ENCODE measurements at regions not wholly inside any gene's neighbourhood (a gene's known extent, or its start where the extent isn't known, plus 50 kb on each side); places are given as distances from the start of the nearest gene placed in this dataset.

DNA sequence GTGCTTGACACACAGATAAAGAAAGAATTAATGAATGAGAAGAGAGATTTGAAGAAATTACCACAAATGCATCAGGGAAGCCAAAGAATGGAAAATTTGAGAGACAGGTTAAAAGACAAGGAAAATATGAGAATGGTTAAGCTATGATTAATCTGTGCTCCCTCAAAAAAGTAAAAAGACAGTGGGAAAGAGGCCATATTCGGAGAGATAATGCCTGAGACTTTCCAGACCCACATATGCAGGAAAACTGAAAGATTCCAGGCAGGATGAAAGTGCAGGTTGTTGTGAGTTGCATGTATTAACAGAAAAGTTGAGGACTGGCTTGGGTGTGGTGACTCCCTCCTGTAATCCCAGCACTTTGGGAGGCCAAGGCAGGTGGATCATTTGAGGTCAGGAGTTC lies 302.3 kb downstream of the UACA start:
- Mint-ChIP-seq H3K27ac (no peak overlapping the region), H3K4me1 (peaks cover 26% of the 10 kb centered on the region), H3K36me3 (peaks cover 5% of the 10 kb centered on the region), H3K9me3 (no peaks in the 10 kb centered on the region), H3K4me3 (no peak overlapping the region)
- ATAC-seq (no peak), DNase-seq (ENCODE audit: low spot score in 2 of 2) (no peak)

DNA sequence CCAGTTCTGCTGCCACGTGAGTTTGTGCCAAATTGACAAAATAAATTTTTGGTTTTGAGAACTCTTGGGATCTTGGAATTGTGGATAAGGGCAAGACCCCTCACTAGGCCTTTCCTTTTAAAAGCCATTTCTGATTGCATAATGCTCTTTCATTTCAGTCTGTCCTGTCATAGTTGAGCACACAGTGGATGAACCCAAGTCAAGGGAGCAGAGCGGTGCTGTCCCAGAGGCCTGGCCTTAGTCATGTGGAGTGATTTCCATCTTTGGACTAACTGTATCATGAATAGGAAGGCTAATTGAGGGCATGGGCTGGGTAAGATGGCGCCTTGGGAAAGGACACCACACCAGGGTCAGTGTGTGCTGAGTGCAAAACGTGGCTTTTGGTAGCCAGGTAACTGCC lies 304.0 kb downstream of the UACA start:
- Mint-ChIP-seq H3K36me3 (peaks cover 5% of the 10 kb centered on the region), H3K27ac (no peak overlapping the region), H3K4me1 (peaks cover 26% of the 10 kb centered on the region), H3K9me3 (no peaks in the 10 kb centered on the region), H3K4me3 (no peak overlapping the region)
- DNase-seq (ENCODE audit: low spot score in 2 of 2) (no peak), ATAC-seq (no peak)

DNA sequence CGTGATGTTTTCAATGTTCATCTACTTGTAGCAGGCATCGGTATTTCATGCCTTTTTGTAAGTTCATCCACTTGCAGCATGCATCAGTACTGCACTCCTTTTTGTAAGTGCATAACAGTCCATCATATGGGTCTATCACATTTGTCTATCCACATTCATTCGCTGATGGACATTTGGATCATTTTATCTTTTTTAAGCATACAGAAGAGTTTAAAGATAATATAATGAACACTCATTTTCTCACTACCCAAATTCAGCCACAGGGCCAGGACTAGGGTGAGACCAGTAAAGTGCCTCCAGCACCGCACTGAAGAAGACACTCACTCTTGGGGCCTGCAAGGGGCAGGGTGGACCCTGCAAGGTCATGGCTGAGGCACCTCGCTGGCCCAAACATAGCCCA lies 309.6 kb downstream of the UACA start:
- ATAC-seq = no peak
- H3K4me1 Mint-ChIP-seq = peaks cover 27% of the 10 kb centered on the region
- DNase-seq (ENCODE audit: low spot score in 2 of 2) = no peak
- no peak overlapping the region for H3K27ac Mint-ChIP-seq
- no peak overlapping the region for H3K4me3 Mint-ChIP-seq
- no peaks in the 10 kb centered on the region for H3K36me3 Mint-ChIP-seq
- H3K9me3 Mint-ChIP-seq = no peaks in the 10 kb centered on the region

DNA sequence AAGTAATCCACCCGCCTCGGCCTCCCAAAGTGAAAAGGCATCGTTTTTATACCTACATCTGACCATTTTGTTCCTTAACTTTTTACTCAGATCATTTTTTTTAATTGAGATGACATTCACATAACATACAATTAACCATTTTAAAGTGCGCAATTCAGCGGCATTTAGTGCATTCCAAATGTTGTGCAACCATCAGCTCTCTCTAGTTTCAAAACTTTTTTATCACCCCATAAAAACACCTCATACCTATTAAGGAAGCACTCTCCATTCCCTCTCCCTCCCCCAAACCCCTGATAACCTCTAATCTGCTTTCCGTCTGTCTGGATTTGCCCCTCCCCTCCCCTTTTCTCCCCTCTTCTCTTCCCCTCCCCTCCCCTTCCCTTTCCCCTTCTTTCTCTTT lies 310.1 kb downstream of the UACA start:
- Mint-ChIP-seq H3K4me3 (no peak overlapping the region), H3K27ac (no peak overlapping the region), H3K9me3 (no peaks in the 10 kb centered on the region), H3K36me3 (peaks cover 1% of the 10 kb centered on the region), H3K4me1 (peaks cover 32% of the 10 kb centered on the region)
- ATAC-seq (no peak), DNase-seq (ENCODE audit: low spot score in 2 of 2) (no peak)

DNA sequence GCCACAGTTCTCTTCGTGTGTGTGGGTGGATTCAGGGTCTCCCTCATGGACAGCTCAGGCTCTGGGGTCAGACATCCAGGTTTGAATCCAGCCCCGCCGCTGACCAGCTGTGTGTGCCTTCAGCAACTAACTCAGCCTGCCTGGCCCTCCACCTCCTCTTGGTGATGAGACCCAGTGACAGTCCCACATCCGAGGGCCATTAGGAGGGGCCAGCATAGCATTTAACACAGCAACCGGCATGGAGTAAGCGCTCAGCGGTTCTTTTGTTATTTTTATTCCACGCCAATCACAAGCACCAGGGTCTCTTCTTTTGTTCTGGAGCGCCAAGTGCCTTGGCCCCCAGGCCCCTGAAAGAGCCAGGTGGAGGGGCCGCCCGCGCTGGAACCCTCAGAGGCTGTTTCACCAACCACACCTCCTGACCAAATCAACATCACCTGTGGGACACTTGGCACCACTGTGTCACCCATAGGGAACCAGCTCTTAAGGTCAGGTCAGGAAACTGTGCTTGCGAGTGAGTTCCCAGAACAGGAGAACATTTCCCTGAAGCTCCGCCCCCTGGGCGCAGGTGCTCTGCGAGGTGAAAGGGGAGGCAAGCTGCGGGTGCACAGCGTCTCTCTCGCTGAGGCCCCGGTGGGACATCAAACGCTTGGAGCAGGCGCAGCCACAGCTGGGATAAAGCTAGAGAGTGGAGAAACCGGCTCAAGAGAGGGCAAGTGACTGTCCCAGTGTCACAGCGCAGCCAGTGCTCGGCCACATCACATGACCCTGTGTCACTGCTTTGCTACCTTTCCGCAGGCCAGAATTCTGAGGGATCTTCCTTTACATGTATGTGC lies 311.3 kb downstream of the UACA start:
- ATAC-seq = peak; percentile 24
- H3K36me3 Mint-ChIP-seq = peaks cover 5% of the 10 kb centered on the region
- no peak for DNase-seq (ENCODE audit: low spot score in 2 of 2)
- H3K4me3 Mint-ChIP-seq = no peak overlapping the region
- no peak overlapping the region for H3K27ac Mint-ChIP-seq
- H3K9me3 Mint-ChIP-seq = no peaks in the 10 kb centered on the region
- H3K4me1 Mint-ChIP-seq = peaks cover 44% of the 10 kb centered on the region

DNA sequence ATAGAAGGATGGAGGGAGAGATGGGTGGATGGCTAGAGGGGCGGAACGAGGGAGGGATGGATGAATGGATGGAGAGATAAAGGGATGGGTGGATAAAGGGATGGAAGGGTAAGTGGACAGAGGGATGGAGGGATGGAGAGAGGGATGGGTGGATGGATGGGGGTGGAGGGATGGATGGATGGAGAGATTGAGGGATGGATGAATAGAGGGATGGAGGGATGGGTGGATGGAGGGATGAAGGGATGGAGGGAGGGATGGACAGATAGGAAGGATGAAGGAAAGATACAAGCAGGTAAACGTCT lies 313.3 kb downstream of the UACA start:
- ATAC-seq = no peak
- DNase-seq (ENCODE audit: low spot score in 2 of 2) = no peak
- peaks cover 5% of the 10 kb centered on the region for H3K36me3 Mint-ChIP-seq
- peaks cover 44% of the 10 kb centered on the region for H3K4me1 Mint-ChIP-seq
- H3K9me3 Mint-ChIP-seq = no peaks in the 10 kb centered on the region
- no peak overlapping the region for H3K4me3 Mint-ChIP-seq
- no peak overlapping the region for H3K27ac Mint-ChIP-seq

DNA sequence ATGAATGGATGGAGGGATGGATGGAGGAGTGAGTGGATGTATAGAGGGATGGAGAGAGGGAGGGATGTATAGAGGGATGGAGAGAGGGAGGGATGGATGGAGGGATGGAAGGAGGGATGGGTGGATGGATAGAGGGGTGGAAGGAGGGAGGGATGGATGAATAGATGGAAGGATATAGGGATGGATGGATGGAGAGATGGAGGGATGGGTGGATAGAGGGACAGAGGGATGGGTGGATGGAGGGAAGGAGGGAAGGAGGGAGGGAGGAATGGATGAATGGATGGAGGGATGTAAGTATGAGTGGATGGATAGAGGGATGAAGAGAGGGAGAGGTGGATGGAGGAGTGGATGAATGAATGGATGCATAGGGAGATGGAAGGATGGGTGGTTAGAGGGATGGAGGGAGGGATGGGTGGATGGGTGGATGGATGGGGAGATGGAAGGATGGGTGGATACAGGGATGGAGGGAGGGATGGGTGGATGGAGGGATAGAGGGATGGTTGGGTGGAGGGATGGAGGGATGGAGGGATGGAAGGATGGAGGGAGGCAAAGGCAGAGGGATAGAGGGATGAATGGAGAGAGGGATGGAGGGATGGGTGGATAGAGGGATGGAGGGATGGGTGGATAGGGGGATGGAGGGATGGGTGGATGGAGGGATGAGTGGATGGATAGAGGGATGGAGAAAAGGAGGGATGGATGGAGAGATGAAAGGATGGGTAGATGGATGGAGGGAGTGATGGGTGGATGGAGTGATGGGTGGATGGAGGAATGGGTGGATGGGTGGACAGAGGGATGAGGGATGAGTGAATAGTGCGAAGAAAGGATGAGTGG lies 313.8 kb downstream of the UACA start:
- no peak for DNase-seq (ENCODE audit: low spot score in 2 of 2)
- no peak overlapping the region for H3K27ac Mint-ChIP-seq

DNA sequence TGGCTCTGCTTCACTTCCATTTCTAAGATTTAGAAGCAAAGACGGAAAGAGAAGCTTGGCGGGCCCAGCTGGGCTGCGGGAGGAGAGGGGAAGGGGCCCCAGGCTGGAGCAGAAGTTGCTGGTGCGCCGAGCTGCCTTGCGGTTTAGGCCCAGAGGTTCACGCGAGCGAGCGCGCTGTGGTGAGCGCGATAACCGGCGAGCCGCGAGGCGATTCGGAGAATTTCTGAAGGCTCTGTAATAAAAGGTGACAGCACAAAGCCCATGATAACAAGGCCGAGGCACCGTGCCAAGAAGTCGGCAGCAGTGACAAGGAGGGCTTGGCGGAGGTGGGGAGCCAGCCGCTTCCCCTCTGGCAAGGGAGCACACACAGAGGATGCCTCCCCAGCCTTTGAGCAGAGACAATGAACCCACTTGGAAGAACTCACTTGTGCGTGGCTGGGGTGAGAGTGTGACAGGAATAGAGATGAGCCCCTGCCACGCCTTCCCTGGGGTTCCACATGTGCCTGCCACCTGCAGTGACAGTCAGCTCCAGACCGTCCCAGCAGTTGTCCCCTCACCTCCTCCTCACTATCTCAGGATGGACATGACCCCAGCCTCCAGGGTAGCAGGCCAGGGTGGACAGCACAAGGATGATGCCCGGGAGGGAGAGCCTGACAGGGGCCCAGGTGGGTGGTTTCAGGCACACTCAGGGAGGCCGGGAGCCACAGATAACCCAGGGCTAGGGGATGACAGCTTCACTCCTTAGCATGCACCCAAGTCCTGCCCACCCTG lies 315.2 kb downstream of the UACA start:
- Mint-ChIP-seq H3K27ac (peak overlapping the region; percentile 3), H3K4me3 (peak overlapping the region; percentile 54), H3K4me1 (peaks cover 44% of the 10 kb centered on the region), H3K9me3 (no peaks in the 10 kb centered on the region), H3K36me3 (peaks cover 5% of the 10 kb centered on the region)
- DNase-seq (ENCODE audit: low spot score in 2 of 2) = peak in 1 of 2 donors; percentile 16
- peak; percentile 74 for ATAC-seq

More for the DNA sequence above, 313.8 kb downstream of the UACA start:
- no peak for ATAC-seq
- peaks cover 5% of the 10 kb centered on the region for H3K36me3 Mint-ChIP-seq
- no peak overlapping the region for H3K4me3 Mint-ChIP-seq
- H3K4me1 Mint-ChIP-seq = peaks cover 44% of the 10 kb centered on the region
- no peaks in the 10 kb centered on the region for H3K9me3 Mint-ChIP-seq

DNA sequence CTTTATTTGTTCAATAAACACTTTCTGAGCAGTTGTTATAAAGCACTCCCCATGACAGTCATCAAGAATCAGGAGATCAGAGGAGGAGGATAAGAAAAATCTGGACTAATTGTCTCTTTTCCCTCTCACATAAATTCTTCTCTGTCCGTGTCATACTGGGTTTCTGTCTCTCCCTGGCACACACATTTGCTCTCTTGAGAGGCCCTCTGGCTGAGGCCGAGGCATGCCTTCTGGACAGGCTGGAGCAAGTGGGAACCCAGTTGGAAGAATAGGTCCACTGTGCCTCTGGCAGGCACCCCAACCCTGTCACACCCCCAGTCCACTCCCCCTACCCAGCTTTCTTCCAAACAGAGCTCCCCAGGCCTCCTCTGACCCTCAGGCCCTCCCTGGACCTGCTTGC lies 315.8 kb downstream of the UACA start:
- DNase-seq (ENCODE audit: low spot score in 2 of 2) (no peak), ATAC-seq (no peak)
- Mint-ChIP-seq H3K9me3 (no peaks in the 10 kb centered on the region), H3K36me3 (peaks cover 5% of the 10 kb centered on the region), H3K27ac (no peak overlapping the region), H3K4me1 (peaks cover 44% of the 10 kb centered on the region), H3K4me3 (peak overlapping the region; percentile 54)

DNA sequence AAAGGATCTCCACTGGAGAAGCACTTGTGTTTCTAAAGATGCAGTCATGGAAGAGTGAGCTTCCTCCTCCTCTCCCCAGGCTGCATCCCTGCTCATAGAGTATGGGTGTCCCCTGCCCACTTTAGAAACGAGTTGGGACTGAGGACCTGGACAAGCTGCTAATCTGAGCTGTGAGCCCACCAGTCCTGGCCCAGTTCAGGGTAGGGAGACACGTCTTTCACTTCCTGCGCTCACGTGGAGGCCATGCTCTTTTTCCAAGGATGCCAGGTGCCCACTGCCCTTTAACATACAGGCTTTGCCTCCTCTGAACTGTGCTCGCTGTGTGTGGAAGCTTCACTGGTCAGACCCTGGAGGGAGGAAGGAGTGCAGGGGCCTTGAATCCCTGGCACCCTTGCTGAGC lies 316.3 kb downstream of the UACA start:
- Mint-ChIP-seq H3K27ac (no peak overlapping the region), H3K4me3 (no peak overlapping the region), H3K36me3 (peaks cover 5% of the 10 kb centered on the region), H3K4me1 (peaks cover 40% of the 10 kb centered on the region), H3K9me3 (no peaks in the 10 kb centered on the region)
- DNase-seq (ENCODE audit: low spot score in 2 of 2) (no peak), ATAC-seq (no peak)

DNA sequence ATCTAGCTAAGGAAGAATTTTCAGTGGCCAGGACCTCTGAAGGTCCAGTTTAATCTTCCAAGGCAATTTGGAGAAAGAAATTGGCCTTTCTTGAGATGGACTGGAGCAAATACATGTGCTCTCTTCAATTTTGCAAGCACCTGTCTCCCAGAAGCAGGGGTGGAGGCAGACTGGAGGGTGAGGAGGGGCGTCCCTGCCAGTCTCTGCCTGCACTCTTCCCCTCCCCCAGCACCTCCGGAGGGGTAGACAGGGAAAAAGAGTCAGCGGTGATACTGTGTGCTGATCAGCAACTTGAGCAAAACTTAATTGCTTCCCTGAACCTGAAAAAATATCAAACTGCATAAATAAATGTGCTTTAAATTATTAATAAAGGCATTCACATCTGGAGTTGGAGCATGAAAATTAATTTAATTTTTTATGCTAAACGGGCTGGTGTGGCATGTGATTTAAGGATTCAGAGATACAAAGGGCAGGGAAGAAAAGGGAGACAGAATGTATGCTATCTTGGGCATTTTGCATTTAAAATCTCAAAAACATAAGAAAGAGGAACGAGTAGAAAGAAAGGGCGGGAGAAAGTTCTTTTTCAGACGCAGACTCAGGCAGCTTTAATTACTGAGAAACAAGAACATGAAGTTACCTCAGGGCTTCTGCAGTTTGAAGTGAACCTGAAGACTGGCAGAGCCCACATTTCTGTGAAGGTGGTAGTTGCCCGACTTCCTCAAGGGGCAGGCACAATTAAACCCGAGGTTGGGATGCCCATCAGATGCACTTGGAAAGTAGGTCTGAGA lies 319.7 kb downstream of the UACA start:
- no peak for DNase-seq (ENCODE audit: low spot score in 2 of 2)
- Mint-ChIP-seq H3K4me3 (no peak overlapping the region), H3K27ac (no peak overlapping the region), H3K36me3 (peaks cover 5% of the 10 kb centered on the region), H3K9me3 (no peaks in the 10 kb centered on the region), H3K4me1 (peaks cover 16% of the 10 kb centered on the region)
- ATAC-seq = no peak

DNA sequence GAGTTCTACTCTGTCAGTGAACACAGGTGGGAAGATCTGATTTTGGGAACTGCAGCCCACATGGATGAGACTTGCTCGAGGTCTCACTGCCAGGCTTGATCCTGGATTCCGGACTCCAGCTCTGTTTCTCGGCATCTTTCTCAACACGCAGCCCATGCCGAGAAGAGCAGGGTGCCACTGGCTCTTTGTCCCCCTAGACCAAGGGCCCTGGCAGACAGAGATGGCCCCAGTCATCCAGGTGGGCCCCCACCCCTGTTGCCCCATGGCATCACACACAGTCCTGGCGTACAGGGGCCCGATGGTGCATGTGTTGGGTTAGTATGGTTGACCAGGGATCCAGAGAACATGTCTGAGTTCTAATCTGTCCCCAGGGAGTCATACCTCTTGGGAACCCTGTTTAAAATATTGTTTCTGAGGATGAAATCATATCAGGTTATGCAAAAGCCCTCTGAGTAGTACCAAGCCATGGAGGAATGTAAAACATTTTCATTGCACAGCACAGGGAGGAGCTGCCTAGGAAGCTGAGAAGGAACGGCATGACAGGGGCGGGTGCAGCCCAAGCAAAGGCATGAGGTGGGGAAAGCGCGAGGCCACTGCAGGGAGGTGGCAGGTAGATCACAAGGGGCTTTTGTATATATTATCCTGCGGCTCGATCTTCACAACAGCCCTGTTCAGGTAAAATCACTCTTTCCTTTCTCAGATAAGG lies 320.6 kb downstream of the UACA start:
- H3K4me1 Mint-ChIP-seq = peaks cover 7% of the 10 kb centered on the region
- H3K9me3 Mint-ChIP-seq = no peaks in the 10 kb centered on the region
- no peak for ATAC-seq
- no peak for DNase-seq (ENCODE audit: low spot score in 2 of 2)
- H3K4me3 Mint-ChIP-seq = no peak overlapping the region
- H3K36me3 Mint-ChIP-seq = no peaks in the 10 kb centered on the region
- H3K27ac Mint-ChIP-seq = no peak overlapping the region

DNA sequence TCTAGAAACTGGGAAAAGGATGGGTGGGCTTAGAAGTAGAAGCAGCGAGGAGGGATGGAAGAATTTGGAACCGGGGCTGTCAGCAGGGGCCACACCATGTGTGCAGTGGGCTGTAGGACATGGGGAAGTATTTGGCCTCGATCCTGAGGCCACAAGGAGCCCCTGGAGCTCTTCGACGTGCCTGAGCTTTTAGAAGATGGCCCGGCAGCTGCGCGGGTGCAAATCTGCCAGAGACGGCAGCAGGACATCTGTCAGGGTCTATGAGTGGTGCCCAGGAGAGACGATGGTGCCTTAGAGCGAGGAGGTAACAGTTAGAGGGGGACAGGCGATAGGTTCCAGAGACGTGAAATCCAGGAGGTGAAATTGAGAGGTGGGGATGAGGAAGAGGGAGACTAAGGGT lies 321.1 kb downstream of the UACA start:
- DNase-seq (ENCODE audit: low spot score in 2 of 2) (no peak), ATAC-seq (no peak)
- Mint-ChIP-seq H3K4me3 (no peak overlapping the region), H3K27ac (no peak overlapping the region), H3K36me3 (no peaks in the 10 kb centered on the region), H3K4me1 (peaks cover 2% of the 10 kb centered on the region), H3K9me3 (no peaks in the 10 kb centered on the region)

DNA sequence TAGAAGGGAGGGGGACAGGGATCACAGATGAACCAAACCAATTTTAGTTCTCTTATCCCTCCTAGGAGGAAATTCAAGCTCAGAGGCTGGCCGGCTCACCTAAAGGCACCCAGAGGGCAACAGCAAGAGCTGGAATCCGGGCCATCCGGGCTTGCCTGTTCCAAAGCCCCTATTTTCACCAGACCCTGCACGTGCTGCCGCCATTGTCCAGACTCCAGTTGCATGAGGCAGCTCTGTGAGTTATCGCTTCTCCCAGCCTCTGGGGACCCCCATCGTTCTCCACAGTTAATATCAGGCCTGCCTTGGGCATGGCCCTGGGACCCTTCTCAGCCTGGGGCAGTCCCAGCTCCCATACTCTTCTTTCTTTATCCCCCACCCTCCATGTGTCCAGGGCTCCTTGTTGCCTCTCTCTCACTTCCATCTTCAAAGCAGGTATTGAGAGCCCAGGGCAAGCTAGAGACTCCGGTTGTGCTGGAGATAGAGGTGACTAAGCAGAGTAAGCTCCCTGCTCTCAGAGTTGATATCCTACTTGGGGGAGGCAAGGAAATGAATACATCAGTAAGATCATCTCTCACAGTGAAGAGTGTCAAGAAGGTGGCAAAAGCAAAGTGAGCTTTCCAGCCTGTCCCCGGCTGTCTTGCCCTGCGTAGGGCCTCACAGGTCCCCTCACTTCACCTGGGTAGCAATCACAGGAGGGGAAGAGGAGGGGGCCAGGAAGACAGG lies 322.8 kb downstream of the UACA start:
- Mint-ChIP-seq H3K9me3 (no peaks in the 10 kb centered on the region), H3K4me1 (peaks cover 6% of the 10 kb centered on the region), H3K27ac (no peak overlapping the region), H3K4me3 (no peak overlapping the region), H3K36me3 (no peaks in the 10 kb centered on the region)
- ATAC-seq (no peak), DNase-seq (ENCODE audit: low spot score in 2 of 2) (no peak)
